Loucy (cell line): ENCODE measurements at regions not wholly inside any gene's neighbourhood (a gene's known extent, or its start where the extent isn't known, plus 50 kb on each side); places are given as distances from the start of the nearest gene placed in this dataset.

Experiments
- H2AFZ ChIP-seq: fragments of 200-600 bp; sonication (generic); 2 replicates; pipeline ENCODE4 v1.6.0; 2016; ENCODE audit warnings: antibody characterized with exemption, mild to moderate bottlenecking, low read length, moderate library complexity
- H3F3A ChIP-seq: fragments of 200-600 bp; 2 replicates; pipeline ENCODE4 v1.6.0; 2016; ENCODE audit warnings: antibody characterized with exemption, low read depth, mild to moderate bottlenecking
- H3K27me3 ChIP-seq: fragments of 200-600 bp; sonication (generic); 2 replicates; pipeline ENCODE4 v1.6.1; 2014; ENCODE audit warnings: low read length, mild to moderate bottlenecking; ENCODE audit not compliant: insufficient read depth, poor library complexity, severe bottlenecking
- H3K36me3 ChIP-seq: fragments of 200-600 bp; sonication (generic); 2 replicates; pipeline ENCODE4 v1.6.1; 2016; ENCODE audit warnings: low read length; ENCODE audit not compliant: insufficient read depth
- H3K4me1 ChIP-seq: fragments of 200-600 bp; sonication (generic); 2 replicates; pipeline ENCODE4 v1.5.1; 2014; ENCODE audit warnings: low read length, mild to moderate bottlenecking; ENCODE audit not compliant: insufficient read depth, poor library complexity, severe bottlenecking
- H3K4me2 ChIP-seq: fragments of 200-600 bp; sonication (generic); 2 replicates; pipeline ENCODE4 v1.6.0; 2014; ENCODE audit warnings: antibody characterized with exemption, low read length, low read depth, mild to moderate bottlenecking; ENCODE audit not compliant: poor library complexity, severe bottlenecking
- H3K4me3 ChIP-seq: fragments of 200-600 bp; sonication (generic); 2 replicates; pipeline ENCODE4 v1.5.1; 2014; ENCODE audit warnings: low read length, mild to moderate bottlenecking, mixed read lengths; ENCODE audit not compliant: poor library complexity, severe bottlenecking
- H3K79me2 ChIP-seq: fragments of 200-600 bp; sonication (generic); 2 replicates; pipeline ENCODE4 v1.6.1; 2014; ENCODE audit warnings: low read length; ENCODE audit not compliant: insufficient read depth
- H3K9ac ChIP-seq: fragments of 200-600 bp; sonication (generic); 2 replicates; pipeline ENCODE4 v1.6.0; 2014; ENCODE audit warnings: mild to moderate bottlenecking, low read depth, low read length, moderate library complexity; ENCODE audit not compliant: poor library complexity, severe bottlenecking
- H3K9me2 ChIP-seq: fragments of 200-600 bp; sonication (generic); replicated peaks from 2 replicates; pipeline ENCODE4 v1.6.1; 2016; ENCODE audit warnings: low read depth, low read length, mixed read lengths
- H3K9me3 ChIP-seq: fragments of 200-600 bp; sonication (generic); 2 replicates; pipeline ENCODE4 v1.6.1; 2014; ENCODE audit warnings: mild to moderate bottlenecking, antibody characterized with exemption, low read length, low read depth; ENCODE audit not compliant: insufficient read depth
- H4K20me1 ChIP-seq: fragments of 200-600 bp; sonication (generic); 2 replicates; pipeline ENCODE4 v1.6.0; 2014; ENCODE audit warnings: antibody characterized with exemption, low read length, mild to moderate bottlenecking; ENCODE audit not compliant: insufficient read depth, poor library complexity, severe bottlenecking
- CTCF ChIP-seq: fragments of 200-600 bp; sonication (generic); conservative IDR thresholded peaks from 2 replicates; pipeline ENCODE4 v1.5.1; 2014; ENCODE audit warnings: mild to moderate bottlenecking, antibody characterized with exemption, low read length
- EZH2phosphoT487 ChIP-seq: fragments of 200-600 bp; IDR thresholded peaks from 2 replicates; pipeline ENCODE4 v1.6.1; 2018; ENCODE audit warnings: antibody characterized with exemption, mild to moderate bottlenecking, moderate library complexity, borderline replicate concordance

- Histone ChIP-seq H2AFZ (no peak overlapping the region), H3F3A (no peaks in the 10 kb centered on the region), H4K20me1 (no peaks in the 10 kb centered on the region), H3K79me2 (no peaks in the 10 kb centered on the region), H3K36me3 (no peaks in the 10 kb centered on the region), H3K4me3 (no peak overlapping the region), H3K4me2 (no peak overlapping the region), H3K4me1 (no peaks in the 10 kb centered on the region), H3K9ac (no peak overlapping the region), H3K9me3 (peaks cover 3% of the 10 kb centered on the region; the same call in 1 of the 2 replicates), H3K27me3 (no peaks in the 10 kb centered on the region), H3K9me2 (no peaks in the 10 kb centered on the region)
- no peak for TF ChIP-seq CTCF
- no peak for TF ChIP-seq EZH2phosphoT487
Observed at GRCh38 chr6:78511009-78511408, 356.3 kb upstream of the IRAK1BP1 start.

DNA sequence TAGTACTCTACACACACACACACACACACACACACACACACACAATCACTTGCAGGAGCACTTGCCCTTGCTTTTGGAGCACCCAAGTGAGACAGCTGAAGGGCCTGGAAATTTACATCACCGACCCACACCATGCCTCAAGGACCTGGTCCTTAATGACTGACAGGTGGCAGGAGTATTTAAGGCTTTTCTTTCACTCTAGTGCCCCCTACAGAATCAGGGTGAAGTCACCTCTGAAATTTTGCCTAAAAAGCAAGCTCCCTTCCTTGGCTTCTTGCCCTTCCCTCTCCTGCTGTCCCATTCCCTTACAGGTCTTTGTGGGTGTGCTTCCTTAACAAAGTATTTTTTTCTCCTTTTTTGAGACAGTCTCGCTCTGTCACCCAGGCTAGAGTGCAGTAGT, 353.5 kb upstream of the IRAK1BP1 start:
- Histone ChIP-seq H3F3A (no peaks in the 10 kb centered on the region), H2AFZ (no peak overlapping the region), H3K4me2 (no peak overlapping the region), H3K9ac (no peak overlapping the region), H3K27me3 (no peaks in the 10 kb centered on the region), H3K9me2 (no peaks in the 10 kb centered on the region), H3K9me3 (no peaks in the 10 kb centered on the region), H4K20me1 (no peaks in the 10 kb centered on the region), H3K36me3 (no peaks in the 10 kb centered on the region), H3K79me2 (no peaks in the 10 kb centered on the region), H3K4me1 (no peaks in the 10 kb centered on the region), H3K4me3 (no peak overlapping the region)
- no peak for TF ChIP-seq EZH2phosphoT487
- TF ChIP-seq CTCF, result no peak; the same call in 1 of the 2 replicates

DNA sequence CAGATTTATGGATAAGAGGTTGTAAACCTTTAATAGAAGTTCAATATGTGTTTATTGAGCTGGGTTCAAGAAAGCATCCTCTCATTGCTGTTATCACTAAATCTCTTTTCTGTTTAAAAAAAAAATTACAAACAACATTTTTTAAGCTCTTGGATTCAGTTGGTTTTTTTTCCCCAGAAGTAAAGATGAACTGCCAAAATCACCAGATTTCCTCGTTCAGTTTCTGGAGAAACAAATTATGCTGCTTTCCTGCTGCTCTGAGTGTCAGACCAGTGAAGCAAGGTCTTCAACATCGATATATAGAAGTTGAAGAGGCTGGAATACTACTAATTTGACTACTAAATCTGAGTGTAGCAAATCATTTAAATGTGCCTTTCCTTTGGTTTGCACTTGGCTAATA, 352.1 kb upstream of the IRAK1BP1 start:
- no peaks in the 10 kb centered on the region for H3K79me2 ChIP-seq
- H3K4me1 ChIP-seq, result no peaks in the 10 kb centered on the region
- H3K36me3 ChIP-seq, result no peaks in the 10 kb centered on the region
- H3K27me3 ChIP-seq, result no peaks in the 10 kb centered on the region
- H4K20me1 ChIP-seq, result no peaks in the 10 kb centered on the region
- H3K9me3 ChIP-seq, result no peaks in the 10 kb centered on the region
- TF ChIP-seq CTCF (no peak), EZH2phosphoT487 (no peak)
- no peak overlapping the region for H3K4me3 ChIP-seq
- H3K9me2 ChIP-seq, result no peaks in the 10 kb centered on the region
- H3F3A ChIP-seq, result no peaks in the 10 kb centered on the region
- no peak overlapping the region for H2AFZ ChIP-seq
- H3K4me2 ChIP-seq, result no peak overlapping the region
- no peak overlapping the region for H3K9ac ChIP-seq
